IMR-90 (cell line): ENCODE measurements at regions not wholly inside any gene's neighbourhood (a gene's known extent, or its start where the extent isn't known, plus 50 kb on each side); places are given as distances from the start of the nearest gene placed in this dataset.

ENCODE experiments used
- ATAC-seq: fragments of 200-7000 bp; cut with Tn5 transposase; 2 replicates; pipeline ENCODE4 v1.9.1; 2020; ENCODE audit warnings: low read depth, mild to moderate bottlenecking, moderate library complexity
- BruUV-seq: library from RNA; stranded (reverse); fragments of 400-500 nt; replicated peaks from 2 replicates; lab custom pipeline; 2021; lab: Mats Ljungman, UMichigan
- CTCF ChIA-PET: fragments of 300-600 bp; formaldehyde crosslinking; extraction: SDS; loops from one replicate; lab custom pipeline; 2021; ENCODE audit warnings: antibody characterized with exemption; lab: Yijun Ruan, JAX
- POLR2A ChIA-PET: fragments of 300-600 bp; sonication (Branson Sonifier 250); formaldehyde crosslinking; loops from one replicate; lab custom pipeline; 2022; ENCODE audit warnings: antibody characterized with exemption; ENCODE audit not compliant: unreplicated experiment; lab: Charles Lee
- DNase-seq: peaks from one replicate; pipeline ENCODE4 v3.0.0; 2013
- H2AFZ ChIP-seq: replicated peaks from 2 replicates; pipeline ENCODE3; 2013; ENCODE audit warnings: low read length, mild to moderate bottlenecking; ENCODE audit not compliant: poor library complexity
- H2AK5ac ChIP-seq: 2 replicates; pipeline ENCODE4 v1.6.1; 2013; ENCODE audit warnings: low read depth, low read length, inconsistent platforms
- H2AK9ac ChIP-seq: replicated peaks from 2 replicates; pipeline ENCODE3; 2013; ENCODE audit warnings: mild to moderate bottlenecking, low read depth, low read length, moderate library complexity; ENCODE audit not compliant: poor library complexity
- H2BK120ac ChIP-seq: 2 replicates; pipeline ENCODE4 v1.6.1; 2013; ENCODE audit warnings: low read depth, low read length, inconsistent platforms
- H2BK15ac ChIP-seq: 3 replicates; pipeline ENCODE4 v1.6.1; 2013; ENCODE audit warnings: low read depth, low read length, inconsistent platforms
- H2BK20ac ChIP-seq: 2 replicates; pipeline ENCODE4 v1.6.1; 2013; ENCODE audit warnings: low read depth, mild to moderate bottlenecking, inconsistent platforms, low read length, moderate library complexity
- H2BK5ac ChIP-seq: 2 replicates; pipeline ENCODE4 v1.6.1; 2013; ENCODE audit warnings: mild to moderate bottlenecking, low read depth, low read length, inconsistent platforms; ENCODE audit not compliant: poor library complexity, severe bottlenecking
- H3K14ac ChIP-seq: replicated peaks from 2 replicates; pipeline ENCODE4 v1.6.1; 2013; ENCODE audit warnings: low read depth, low read length, inconsistent platforms
- H3K18ac ChIP-seq: 2 replicates; pipeline ENCODE4 v1.6.1; 2013; ENCODE audit warnings: low read depth, low read length, control low read depth
- H3K23ac ChIP-seq: 2 replicates; pipeline ENCODE4 v1.6.1; 2013; ENCODE audit warnings: low read depth, low read length, inconsistent platforms
- H3K27ac ChIP-seq: 2 replicates; pipeline ENCODE4 v1.5.1; 2013; ENCODE audit warnings: mild to moderate bottlenecking, control low read depth, low read length; ENCODE audit not compliant: insufficient read depth
- H3K27me3 ChIP-seq: 2 replicates; pipeline ENCODE4 v1.6.1; 2013; ENCODE audit warnings: low read length; ENCODE audit not compliant: control insufficient read depth, insufficient read depth
- H3K36me3 ChIP-seq: 2 replicates; pipeline ENCODE4 v1.6.1; 2013; ENCODE audit warnings: low read length, mixed read lengths; ENCODE audit not compliant: control insufficient read depth, insufficient read depth
- H3K4ac ChIP-seq: 2 replicates; pipeline ENCODE4 v1.6.1; 2013; ENCODE audit warnings: low read depth, low read length, inconsistent platforms
- H3K4me1 ChIP-seq: 2 replicates; pipeline ENCODE4 v1.6.1; 2013; ENCODE audit warnings: low read length, mixed read lengths; ENCODE audit not compliant: control insufficient read depth, insufficient read depth
- H3K4me2 ChIP-seq: 2 replicates; pipeline ENCODE4 v1.6.1; 2013; ENCODE audit warnings: low read depth, mild to moderate bottlenecking, control low read depth, low read length, moderate library complexity
- H3K4me3 ChIP-seq: 2 replicates; pipeline ENCODE4 v1.5.1; 2013; ENCODE audit warnings: low read depth, mild to moderate bottlenecking, control low read depth, low read length, moderate library complexity; ENCODE audit not compliant: insufficient read depth
- H3K56ac ChIP-seq: 2 replicates; pipeline ENCODE4 v1.6.1; 2013; ENCODE audit warnings: low read length, inconsistent platforms; ENCODE audit not compliant: insufficient read depth; ENCODE audit errors: extremely low read depth
- H3K79me1 ChIP-seq, 2 experiments: 2 replicates each; pipeline ENCODE4 v1.6.1; 2013; ENCODE audit warnings: low read length in 2 of 2, inconsistent platforms in 1 of 2, low read depth in 1 of 2
- H3K9ac ChIP-seq: 2 replicates; pipeline ENCODE4 v1.6.1; 2013; ENCODE audit warnings: low read depth, low read length, control low read depth
- H3K9me1 ChIP-seq: 2 replicates; pipeline ENCODE4 v1.6.1; 2013; ENCODE audit warnings: low read length, inconsistent platforms; ENCODE audit not compliant: insufficient read depth
- H3K9me3 ChIP-seq: 2 replicates; pipeline ENCODE4 v1.6.1; 2013; ENCODE audit warnings: low read length; ENCODE audit not compliant: control insufficient read depth, insufficient read depth
- H4K20me1 ChIP-seq: 2 replicates; pipeline ENCODE4 v1.6.1; 2013; ENCODE audit warnings: low read length, inconsistent platforms; ENCODE audit not compliant: insufficient read depth
- H4K5ac ChIP-seq: 2 replicates; pipeline ENCODE4 v1.6.1; 2013; ENCODE audit warnings: mild to moderate bottlenecking, low read depth, low read length, control low read depth
- H4K8ac ChIP-seq, 2 experiments: 2 replicates each; pipeline ENCODE4 v1.6.1; 2013; ENCODE audit warnings: low read depth in 2 of 2, low read length in 2 of 2, control low read depth in 1 of 2, inconsistent platforms in 1 of 2
- H4K91ac ChIP-seq: 2 replicates; pipeline ENCODE4 v1.6.1; 2013; ENCODE audit warnings: low read depth, low read length, inconsistent platforms; ENCODE audit not compliant: insufficient read depth
- BHLHE40 ChIP-seq: fragments of 150-350 bp; IDR thresholded peaks from 2 replicates; pipeline ENCODE4 v1.6.1; 2016; ENCODE audit warnings: mild to moderate bottlenecking, low read depth, low read length
- CEBPB ChIP-seq: IDR thresholded peaks from 2 replicates; pipeline ENCODE4 v1.6.1; 2012; ENCODE audit warnings: low read depth, low read length, improper control_type of control experiment
- FOS ChIP-seq: fragments of 150-350 bp; IDR thresholded peaks from 2 replicates; pipeline ENCODE4 v1.6.1; 2016; ENCODE audit warnings: low read depth, low read length
- MAFK ChIP-seq: IDR thresholded peaks from 2 replicates; pipeline ENCODE4 v1.6.1; 2012; ENCODE audit warnings: low read depth, low read length, improper control_type of control experiment
- MXI1 ChIP-seq: IDR thresholded peaks from 2 replicates; pipeline ENCODE4 v1.6.1; 2012; ENCODE audit warnings: low read depth, mild to moderate bottlenecking, low read length, moderate library complexity, borderline replicate concordance
- NFE2L2 ChIP-seq: fragments of 150-350 bp; IDR thresholded peaks from 2 replicates; pipeline ENCODE4 v1.6.1; 2016; ENCODE audit warnings: low read depth, mild to moderate bottlenecking, low read length
- POLR2A ChIP-seq: IDR thresholded peaks from 2 replicates; pipeline ENCODE4 v1.6.1; 2012; ENCODE audit warnings: mild to moderate bottlenecking, low read depth, low read length
- RCOR1 ChIP-seq: IDR thresholded peaks from 2 replicates; pipeline ENCODE4 v1.6.1; 2012; ENCODE audit warnings: mild to moderate bottlenecking, low read length, improper control_type of control experiment; ENCODE audit not compliant: insufficient replicate concordance
- SMC3 ChIP-seq: fragments of 150-350 bp; IDR thresholded peaks from 2 replicates; pipeline ENCODE4 v1.6.1; 2016; ENCODE audit warnings: low read depth, mild to moderate bottlenecking, antibody characterized with exemption, low read length, moderate library complexity
- WGBS, 2 experiments: methylation state at CpG; one replicate each; pipeline versions ENCODE4 v1.1.5 to v1.1.7; 2013; ENCODE audit warnings: missing lambda C conversion rate in 2 of 2; ENCODE audit not compliant: insufficient read length in 1 of 2; ENCODE audit errors: extremely low coverage in 2 of 2; 5-methylcytosine and 5-hydroxymethylcytosine counted together
- dilution Hi-C: fragments of 300-500 bp; cut with HindIII; formaldehyde crosslinking; loops from one replicate; pipeline ENCODE4 v1.14.3; 2018; ENCODE audit warnings: low sequenced_read_pairs; ENCODE audit not compliant: unreplicated experiment
- in situ Hi-C: fragments of 300-500 bp; cut with MboI; formaldehyde crosslinking; loops from 3 replicates; pipeline ENCODE4 v1.14.3; 2019; ENCODE audit warnings: low sequenced_read_pairs, inconsistent platforms, mixed read lengths
- intact Hi-C: fragments of 100-400 bp; cut with micrococcal nuclease; formaldehyde crosslinking; loops from 2 replicates; pipeline ENCODE4 v1.10.0; 2022
- TF ChIP-seq, protein P1 (sequence below): fragments of 150-350 bp; IDR thresholded peaks from 2 replicates; pipeline ENCODE4 v1.6.1; 2016; ENCODE audit warnings: low read depth, mild to moderate bottlenecking, low read length, moderate library complexity, borderline replicate concordance

GRCh38 chr6:109239160-109239559 lies 143.1 kb downstream of the CD164 start:
- H3K4ac ChIP-seq, result no peak overlapping the region
- H3K4me1 ChIP-seq, result no peaks in the 10 kb centered on the region
- dilution Hi-C loops (no loop called here), intact Hi-C loops (no loop called here), in situ Hi-C loops (no loop called here)
- no peak overlapping the region for H2BK20ac ChIP-seq
- H3K9me1 ChIP-seq, result no peaks in the 10 kb centered on the region
- ChIA-PET POLR2A (no interaction called here), CTCF (interaction anchor here (0.6 to 0.8 kb wide), 2 partner anchors 11 to 932 kb away, joined by 3 to 6 read pairs; no protein-coding TSS in a partner anchor)
- no peaks in the 10 kb centered on the region for H4K20me1 ChIP-seq
- H2AFZ ChIP-seq, result no peak overlapping the region
- no peak overlapping the region for H3K18ac ChIP-seq
- H3K4me2 ChIP-seq, result no peak overlapping the region
- no TSS peak for BruUV-seq
- H3K23ac ChIP-seq, result no peak overlapping the region
- H2BK120ac ChIP-seq, result no peak overlapping the region
- no peak for DNase-seq
- no peak overlapping the region for H2AK5ac ChIP-seq
- no peak overlapping the region for H3K27ac ChIP-seq
- no peak overlapping the region for H4K8ac ChIP-seq
- no CpG with 5 or more reads among the region's 2 CpGs for WGBS, 2 experiments
- no peak overlapping the region for H3K4me3 ChIP-seq
- TF ChIP-seq FOS (no peak), CEBPB (no peak), SMC3 (no peak), BHLHE40 (no peak), POLR2A (no peak), MAFK (no peak), NFE2L2 (no peak), MXI1 (no peak), RCOR1 (no peak)
- TF ChIP-seq, protein P1, sequence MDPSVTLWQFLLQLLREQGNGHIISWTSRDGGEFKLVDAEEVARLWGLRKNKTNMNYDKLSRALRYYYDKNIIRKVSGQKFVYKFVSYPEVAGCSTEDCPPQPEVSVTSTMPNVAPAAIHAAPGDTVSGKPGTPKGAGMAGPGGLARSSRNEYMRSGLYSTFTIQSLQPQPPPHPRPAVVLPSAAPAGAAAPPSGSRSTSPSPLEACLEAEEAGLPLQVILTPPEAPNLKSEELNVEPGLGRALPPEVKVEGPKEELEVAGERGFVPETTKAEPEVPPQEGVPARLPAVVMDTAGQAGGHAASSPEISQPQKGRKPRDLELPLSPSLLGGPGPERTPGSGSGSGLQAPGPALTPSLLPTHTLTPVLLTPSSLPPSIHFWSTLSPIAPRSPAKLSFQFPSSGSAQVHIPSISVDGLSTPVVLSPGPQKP, result no peak
- H4K5ac ChIP-seq, result no peak overlapping the region
- H3K9ac ChIP-seq, result no peak overlapping the region
- H2BK15ac ChIP-seq, result no peak overlapping the region
- no peak overlapping the region for H4K91ac ChIP-seq
- no peaks in the 10 kb centered on the region for H3K9me3 ChIP-seq
- ATAC-seq, result no peak
- H3K56ac ChIP-seq, result no peak overlapping the region
- H2BK5ac ChIP-seq, result no peak overlapping the region
- no peaks in the 10 kb centered on the region for H3K79me1 ChIP-seq
- no peak overlapping the region for H3K14ac ChIP-seq
- H2AK9ac ChIP-seq, result no peak overlapping the region
- H3K36me3 ChIP-seq, result no peaks in the 10 kb centered on the region
- H3K27me3 ChIP-seq, result peaks cover 2% of the 10 kb centered on the region; the same call in 1 of the 2 replicates
